CD4-positive, alpha-beta T cell treated with Interleukin-6 at 100 ng/mL for 8 hours (primary cell): ENCODE measurements at regions not wholly inside any gene's neighbourhood (a gene's known extent, or its start where the extent isn't known, plus 50 kb on each side); places are given as distances from the start of the nearest gene placed in this dataset.
"Not testable (repeated sequence)": the region's sequence is repeated elsewhere in the genome, so short reads cannot be mapped to it uniquely, and the experiment has no call there.

Source experiments
- DNase-seq: peaks from one replicate; pipeline ENCODE4 v3.0.0-alpha.2; 2020; ENCODE audit warnings: mixed read lengths, low spot score

DNA sequence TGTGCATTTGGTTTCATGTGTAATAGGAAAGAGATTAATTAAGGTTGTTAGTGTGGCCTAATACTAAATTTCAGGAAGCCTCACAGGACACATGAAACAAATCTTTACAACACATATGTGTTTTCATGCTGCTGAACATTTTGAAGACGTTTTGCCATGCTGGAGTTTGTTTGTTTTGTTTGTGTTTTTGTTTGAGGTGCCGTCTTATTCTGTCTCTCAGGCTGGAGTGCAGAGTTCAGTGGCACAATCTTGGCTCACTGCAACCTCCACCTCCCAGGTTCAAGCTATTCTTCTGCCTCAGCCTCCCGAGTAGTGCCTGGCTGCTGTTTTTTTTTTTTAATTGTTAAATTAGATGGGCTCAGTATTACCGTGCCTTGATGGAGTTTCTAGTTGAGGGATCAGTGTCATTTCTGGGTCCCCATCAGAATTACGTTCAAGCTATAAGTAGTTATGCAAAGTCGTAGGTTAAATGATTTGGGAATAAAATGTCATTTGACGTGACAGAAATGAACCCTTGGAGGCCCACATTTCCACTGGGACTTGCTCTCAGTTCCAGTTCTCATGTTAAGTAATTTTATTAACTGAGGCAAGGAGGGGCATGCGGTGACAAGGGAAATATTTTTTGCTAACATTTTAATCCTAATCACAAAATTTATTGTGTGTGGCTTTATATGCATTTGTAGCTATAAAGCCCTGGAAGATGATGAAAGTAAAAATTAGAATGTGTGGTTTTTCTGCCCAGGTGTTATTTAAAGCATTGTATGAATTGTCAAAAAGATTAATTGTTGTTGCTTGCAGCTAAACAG lies 196.9 kb downstream of the TM9SF2 start:
- no peak for DNase-seq

DNA sequence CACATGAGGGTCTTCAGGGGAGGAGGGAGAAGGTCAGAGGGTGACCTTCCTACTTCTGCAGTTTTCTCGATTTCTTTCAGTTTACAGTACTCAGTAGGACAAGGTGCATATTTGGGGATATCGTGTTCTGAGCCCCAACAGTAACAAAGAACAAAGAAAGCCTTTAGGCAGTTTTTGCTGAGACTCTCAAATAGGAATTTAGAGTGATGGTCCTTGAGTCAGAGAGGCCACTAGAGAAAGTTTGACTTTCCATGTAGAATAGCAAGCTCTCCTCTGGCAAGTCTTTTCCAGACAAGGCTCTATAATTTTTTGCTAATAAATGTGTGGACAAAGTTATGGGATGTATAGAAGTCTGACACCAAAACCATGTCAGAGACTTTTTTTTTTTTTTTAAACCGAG lies 194.6 kb downstream of the TM9SF2 start:
- no peak for DNase-seq

DNA sequence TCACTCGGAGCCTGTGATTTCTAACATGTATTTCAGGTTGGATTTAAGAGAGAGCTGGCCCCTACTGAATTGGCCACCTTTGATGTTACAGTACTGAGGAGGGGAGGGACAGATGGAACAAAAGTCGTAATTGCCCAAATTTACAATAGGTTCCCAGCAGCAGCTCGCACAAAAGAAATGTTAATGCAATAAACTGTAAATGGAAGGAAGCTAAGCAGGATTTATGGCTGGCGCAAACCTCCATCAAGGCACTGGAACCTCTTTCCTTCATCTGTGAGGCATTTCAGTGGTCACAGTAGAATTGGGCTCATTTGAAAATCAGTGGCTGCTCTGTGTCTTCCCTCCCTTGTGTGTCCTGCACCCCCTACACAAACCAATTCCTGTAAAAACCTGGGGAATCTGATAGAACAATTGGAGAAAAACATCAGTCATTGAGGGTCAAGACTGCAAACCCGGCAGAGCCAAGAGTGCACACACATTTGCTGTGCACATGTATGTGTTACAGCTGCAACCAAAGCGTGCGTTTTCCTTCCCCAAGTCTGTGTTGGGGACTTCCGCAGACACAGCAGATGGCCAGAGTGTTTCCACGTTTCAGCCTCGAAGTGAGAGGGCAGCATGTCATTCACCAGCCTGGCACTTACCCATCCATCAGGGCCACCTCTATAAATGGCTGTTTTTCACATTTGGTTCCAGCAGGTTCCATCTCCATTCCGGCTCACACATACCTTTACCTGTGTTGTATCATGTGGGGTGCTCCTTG lies 192.8 kb downstream of the TM9SF2 start:
- DNase-seq, result no peak

DNA sequence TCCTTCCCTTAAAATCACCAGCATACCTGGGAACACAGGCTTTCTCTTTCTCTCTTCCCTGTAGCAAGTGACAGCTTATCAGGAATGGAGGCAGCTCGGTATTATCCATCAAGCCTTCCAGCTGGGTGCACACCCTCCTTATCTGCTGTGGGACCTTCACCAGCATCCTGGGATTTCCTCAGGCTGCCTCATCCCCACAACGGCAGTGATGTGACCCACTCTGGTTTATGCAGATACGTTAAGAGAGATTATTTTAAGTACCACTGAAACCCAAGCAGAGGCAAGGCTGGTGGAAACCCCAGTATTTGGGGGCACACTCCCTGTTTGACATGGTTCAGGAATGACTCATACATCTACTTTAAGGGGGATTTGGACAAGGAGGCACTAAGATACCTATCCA lies 192.1 kb downstream of the TM9SF2 start:
- DNase-seq, result no peak

DNA sequence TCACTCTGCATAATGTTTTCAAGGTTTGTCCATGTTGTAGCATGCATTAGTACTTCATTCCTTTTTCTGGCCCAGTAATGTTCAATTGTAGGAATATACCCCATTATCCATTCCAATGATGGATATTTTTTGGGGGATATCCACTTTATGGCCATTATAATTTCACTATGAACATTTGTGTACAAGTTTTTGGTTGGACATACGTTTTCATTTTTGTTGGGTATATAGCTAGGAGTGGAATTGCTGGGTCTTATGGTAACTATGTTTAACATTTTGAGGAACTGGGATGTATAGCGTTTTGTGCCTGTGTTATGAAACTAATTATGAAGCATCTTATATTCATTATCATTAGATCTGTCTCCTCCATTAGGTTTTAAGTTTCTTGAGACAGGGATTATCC lies 191.6 kb downstream of the TM9SF2 start:
- DNase-seq, result no peak

DNA sequence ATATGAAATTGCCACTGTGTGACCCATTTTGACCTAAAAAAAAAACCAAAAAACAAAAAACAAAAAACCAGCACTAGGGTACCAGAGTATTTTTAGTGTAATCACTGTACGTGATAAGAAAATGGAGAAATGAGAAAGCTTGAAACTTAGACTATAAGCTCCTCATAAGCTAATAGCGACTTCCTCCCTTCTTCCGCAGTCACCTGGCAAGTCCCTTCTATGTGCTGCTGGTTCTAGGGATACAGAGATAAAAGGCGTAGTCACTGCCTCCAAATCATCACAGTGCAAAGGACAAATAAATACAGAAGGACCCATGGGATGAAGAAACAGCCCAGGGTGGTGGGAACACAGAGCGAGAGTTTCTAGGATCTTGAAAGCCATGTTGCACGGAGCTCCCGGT lies 190.3 kb downstream of the TM9SF2 start:
- DNase-seq, result no peak

DNA sequence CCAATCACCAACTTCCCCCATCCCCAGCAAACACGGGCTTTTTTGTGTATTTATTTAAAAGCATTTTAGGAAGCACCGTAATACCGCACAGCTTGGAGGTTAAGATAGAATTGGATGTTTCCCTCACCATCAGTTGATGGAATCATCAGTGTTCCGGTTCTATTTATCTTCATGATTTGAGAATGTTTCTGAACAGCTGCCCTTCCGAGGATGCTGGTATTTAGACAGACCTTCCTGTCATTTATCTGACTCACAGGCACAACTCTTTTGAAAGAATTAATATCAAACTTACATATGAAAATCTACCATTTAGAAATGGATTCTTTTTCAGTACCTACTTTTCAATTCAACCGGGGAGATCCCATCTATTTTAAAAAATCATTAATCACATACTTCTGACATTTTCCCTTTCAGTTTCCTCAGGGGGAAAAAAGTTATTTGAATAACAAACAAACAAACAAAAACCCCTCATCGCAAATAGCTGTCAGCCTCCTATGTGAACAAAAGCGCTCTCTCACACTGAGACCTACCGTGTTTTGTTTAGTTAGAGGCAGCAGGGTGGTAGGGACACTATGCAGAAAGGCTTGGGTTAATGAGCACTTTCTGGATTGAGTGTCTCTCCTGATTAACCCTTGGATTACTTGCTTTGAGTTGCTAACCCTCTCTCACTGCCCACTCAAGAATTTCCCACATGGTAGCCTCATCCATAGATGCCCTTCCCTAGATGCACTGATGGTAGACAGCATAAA lies 189.3 kb downstream of the TM9SF2 start:
- DNase-seq, result no peak

DNA sequence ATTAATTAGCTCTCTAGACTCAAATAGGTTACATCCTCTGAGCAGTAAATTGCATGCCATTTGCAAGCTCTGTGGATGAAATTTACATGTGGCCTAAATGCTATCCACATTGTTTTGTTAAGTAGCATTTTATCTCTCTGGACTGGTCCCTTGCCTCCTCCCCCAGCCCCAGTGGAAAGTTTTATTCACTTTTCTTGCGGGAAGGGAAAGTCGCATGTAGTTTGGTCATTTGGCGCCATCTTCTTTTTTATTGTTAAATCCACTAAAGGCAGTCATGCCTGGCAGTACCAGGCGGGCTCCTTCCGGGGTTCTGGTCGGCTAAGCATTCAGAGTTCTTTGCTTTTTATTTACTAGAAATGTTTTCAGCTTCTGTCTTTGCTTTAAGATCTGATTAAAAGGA lies 188.7 kb downstream of the TM9SF2 start:
- DNase-seq, result no peak

DNA sequence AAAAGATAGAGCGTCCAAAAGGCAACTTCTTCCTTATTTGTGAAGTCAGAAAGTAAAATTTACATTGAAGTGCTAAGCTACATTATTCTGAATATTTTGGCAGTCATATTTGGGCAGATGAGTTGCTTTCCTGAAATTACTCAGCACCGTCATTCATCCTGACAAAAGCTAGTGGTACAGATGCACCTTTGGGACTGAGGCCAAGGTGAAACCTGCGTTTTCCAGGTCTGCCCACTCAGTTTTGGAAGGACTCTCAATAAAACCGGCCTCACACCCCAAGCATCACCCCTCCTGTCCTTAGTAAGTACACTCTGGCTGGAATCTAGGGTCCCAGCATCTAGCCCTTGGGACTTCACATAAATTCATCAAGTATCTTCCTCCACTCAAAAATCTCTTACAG lies 187.5 kb downstream of the TM9SF2 start:
- no peak for DNase-seq

DNA sequence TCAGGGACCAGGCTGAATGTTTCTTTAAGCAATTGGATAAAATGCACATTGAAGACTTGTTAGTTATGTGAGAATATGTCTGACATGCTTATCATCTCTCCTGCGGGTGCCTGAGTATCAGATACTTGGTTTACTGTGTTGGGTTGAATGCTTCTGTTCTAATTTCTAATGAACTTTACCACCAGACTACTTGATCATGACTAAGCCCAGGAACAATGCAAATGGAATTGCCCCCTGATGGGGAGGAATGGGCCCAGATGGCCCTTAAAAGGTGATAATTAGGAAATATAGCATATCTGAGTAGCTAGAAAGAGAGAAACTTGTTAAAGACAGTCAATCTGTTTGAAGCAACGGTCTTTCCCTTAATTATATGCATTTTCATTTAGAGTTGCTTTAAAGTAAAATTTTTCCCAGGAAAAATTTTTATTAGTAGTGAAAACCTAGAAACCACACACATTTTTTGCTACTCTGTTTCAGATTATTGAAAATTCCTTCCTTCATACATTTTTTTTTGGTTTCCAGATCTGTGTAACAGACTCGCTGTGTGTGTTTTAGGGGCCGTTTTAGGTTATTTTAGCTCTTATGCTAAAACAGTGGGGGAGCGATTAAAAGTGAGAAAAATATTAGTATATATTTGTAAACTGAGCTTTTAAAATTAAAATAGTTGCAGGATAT lies 186.6 kb downstream of the TM9SF2 start:
- DNase-seq, result no peak

DNA sequence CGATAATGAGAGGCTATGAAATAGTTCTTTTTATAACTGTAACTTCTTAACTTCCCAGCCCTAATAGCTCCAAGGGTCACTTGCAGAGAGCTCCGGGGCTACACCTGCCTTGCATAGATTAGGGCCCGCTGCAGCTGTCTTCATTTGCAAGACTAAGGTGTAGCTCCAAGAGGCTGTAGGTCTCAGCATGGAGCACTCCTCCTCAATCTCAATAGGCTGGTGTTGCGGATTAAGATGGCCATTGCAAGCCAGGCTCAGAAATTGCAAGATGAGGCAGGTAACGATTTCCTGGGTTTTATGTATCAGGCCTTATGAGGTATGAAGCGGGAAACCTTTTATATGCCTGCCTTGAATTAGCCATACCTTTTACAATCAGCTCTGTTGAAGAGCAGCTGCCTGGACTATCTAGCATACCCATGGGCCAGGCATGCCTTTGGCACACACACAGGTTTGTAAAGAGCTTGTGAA lies 185.7 kb downstream of the TM9SF2 start:
- no peak for DNase-seq

DNA sequence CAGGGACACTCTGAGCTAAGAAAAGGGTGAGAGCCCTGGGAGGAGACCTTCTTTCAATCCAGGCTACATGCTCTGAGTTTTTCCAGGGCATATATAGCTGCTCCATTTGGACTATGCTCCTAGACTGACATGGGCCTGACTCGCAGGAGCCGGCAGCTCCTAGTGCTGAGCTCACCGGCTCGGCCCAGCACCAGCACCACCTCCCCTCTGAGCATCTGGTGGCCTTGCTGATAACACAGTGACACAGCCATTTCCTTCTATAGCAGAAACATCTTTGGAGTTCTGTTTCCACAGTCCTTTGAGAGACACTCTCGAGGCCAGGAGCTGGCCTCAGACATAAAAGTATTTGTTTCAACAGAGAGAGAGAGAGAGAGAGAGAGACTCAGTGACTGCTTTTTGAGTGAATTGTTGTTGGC lies 184.9 kb downstream of the TM9SF2 start:
- no peak for DNase-seq

DNA sequence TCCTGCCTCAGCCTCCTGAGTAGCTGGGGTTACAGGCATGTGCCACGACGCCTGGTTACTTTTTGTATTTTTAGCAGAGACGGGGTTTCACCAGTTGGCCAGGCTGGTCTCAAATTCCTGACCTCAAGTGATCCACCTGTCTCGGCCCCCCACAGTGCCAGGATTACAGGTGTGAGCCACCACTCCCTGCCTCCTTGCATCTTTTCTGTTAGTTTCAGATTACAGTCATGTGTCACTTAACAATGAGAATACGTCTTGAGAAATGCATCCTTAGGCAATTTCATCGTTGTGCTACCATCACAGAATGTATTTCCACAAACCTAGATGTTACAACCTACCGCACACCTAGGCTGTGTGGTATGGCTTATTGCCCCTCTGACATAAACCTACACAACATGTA lies 180.4 kb downstream of the TM9SF2 start:
- no peak for DNase-seq

DNA sequence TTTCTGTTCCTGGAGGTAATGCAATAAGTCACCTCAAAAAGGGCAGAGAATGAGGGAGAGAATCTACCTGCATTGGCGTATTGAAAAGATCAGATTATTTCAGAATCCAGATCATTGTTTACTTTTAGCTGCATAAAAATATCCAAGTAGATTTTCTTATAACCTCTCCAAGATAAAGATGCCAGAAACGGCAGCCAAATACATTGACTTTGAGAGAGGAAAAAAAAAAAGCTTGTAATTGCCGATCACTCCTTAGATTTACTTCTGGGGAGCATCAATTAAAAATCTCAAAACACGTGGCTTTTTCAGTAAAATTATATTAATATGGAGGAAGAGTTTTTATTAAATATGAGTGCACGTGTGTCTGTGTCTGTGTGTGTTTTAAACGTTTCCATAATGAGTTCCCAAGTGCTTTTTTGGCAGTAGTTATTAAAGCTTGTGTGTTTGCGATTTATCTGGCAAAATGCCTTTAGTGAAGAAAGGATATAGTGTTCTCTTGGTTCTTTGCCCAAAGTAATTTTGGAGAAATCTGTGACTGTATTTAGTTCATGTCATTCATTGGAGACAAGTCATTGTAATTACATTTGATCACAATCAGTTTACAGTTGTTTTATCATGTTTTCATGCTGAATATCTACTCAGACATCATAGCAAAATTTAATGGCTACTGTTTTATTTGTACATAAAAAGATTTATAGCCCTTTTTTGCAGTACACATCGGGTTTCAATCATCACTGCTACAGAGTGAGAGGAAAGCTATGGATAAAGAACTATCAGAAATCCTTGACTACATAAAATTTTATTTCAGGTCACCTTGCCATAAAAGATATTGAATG lies 176.1 kb downstream of the TM9SF2 start:
- DNase-seq, result no peak

DNA sequence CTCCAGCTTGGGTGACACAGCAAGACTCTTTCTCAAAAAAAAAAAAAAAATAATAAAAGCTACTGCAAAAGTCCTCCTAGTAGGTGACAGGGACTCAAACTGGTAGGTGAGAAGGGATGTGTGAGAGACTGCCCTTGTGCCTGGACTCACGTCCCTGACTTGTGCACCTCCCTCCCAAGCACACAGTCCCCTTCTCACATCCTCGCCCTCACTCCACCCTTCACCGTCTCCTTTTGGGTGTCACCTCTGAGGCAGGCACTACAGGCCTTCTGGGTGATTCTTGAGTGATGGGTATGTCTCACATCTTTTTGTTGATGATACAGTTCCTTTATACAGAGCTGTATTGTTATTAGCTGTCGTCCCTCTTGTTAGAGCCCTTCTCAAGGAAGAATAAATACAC lies 170.5 kb downstream of the TM9SF2 start:
- DNase-seq, result no peak

DNA sequence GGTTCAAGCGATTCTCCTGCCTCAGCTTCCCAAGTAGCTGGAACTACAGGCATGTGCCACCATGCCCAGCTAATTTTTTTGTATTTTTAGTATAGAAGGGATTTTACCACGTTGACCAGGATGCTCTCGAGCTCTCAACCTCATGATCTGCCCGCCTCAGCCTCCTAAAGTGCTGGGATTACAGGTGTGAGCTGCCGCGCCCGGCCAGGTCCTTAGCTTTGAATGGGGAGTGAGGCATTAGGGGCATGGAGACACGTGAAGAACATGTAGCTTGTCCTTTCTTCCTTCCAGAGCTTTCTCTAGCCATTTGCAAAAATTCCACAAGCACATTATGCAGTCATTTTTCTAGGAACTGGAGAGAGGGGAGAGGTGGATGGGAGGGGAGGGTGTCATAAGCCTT lies 167.8 kb downstream of the TM9SF2 start:
- DNase-seq, result not testable (repeated sequence)

DNA sequence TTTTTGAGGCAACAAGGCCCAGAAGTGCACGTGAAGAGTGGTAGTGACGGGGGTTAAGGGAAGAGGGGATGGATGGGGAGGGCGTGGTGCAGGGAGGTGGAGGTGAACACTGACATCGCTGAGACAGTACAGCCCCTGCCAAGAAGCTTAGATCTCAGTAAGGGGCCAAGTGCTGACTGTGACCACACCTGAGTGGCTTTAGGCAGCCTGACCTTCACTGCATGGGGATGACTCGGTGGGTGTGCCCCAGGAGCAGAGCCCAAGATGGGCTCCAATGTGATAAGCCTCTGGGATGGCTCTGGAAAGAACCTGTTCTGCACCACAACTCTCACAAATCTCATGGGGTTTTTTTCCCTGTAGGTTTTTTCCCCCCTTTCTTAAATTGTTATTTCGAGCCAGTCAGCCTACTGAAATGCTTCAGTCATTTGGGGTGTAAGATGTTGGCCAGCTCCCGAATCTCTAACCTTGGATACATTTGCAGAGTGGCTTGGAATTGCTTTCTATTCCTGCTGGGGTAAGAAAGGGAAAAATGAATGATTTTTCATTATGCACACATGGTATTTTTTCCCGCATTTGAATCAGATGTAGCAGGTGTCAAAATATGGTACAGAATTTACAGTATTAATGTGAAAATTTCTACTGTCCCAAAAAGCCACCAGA lies 165.0 kb downstream of the TM9SF2 start:
- DNase-seq, result no peak

DNA sequence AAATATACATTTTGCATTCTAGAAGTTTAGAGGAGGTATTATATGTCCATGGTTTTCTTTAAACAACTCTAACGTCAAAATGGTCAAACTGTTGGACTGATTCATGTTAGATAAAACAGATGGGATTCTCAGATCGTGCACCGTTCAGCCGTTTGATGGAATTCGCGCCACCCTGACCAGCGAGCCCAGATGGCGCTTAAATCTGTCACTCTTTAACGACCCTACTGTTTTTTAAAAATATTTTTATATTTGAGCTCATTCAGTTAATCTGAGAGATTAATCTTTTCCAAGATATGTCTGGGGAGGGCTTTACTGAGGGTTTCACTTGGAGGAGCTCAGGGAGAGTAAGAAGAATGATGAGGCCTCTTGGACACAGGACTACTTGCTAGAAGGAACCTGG lies 164.4 kb downstream of the TM9SF2 start:
- no peak for DNase-seq

DNA sequence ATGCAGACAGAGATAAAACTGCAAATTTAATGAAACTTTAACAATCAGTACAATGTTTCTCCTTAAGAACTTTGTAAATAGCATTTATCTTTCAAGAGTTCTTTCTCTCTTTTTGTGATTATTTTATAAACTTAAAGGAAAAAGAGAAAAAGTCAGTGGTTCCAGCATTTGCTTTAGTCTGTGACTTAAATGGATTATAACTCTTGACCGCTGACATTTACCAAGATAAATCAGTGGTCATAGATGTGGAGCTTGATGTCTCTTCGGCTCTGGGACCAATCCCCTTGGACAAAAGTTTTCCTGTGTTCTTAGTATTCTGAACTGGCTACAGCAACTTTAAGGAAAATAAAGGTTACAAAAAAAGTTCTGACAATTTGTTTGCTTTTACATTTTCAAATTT lies 162.6 kb downstream of the TM9SF2 start:
- DNase-seq, result no peak

DNA sequence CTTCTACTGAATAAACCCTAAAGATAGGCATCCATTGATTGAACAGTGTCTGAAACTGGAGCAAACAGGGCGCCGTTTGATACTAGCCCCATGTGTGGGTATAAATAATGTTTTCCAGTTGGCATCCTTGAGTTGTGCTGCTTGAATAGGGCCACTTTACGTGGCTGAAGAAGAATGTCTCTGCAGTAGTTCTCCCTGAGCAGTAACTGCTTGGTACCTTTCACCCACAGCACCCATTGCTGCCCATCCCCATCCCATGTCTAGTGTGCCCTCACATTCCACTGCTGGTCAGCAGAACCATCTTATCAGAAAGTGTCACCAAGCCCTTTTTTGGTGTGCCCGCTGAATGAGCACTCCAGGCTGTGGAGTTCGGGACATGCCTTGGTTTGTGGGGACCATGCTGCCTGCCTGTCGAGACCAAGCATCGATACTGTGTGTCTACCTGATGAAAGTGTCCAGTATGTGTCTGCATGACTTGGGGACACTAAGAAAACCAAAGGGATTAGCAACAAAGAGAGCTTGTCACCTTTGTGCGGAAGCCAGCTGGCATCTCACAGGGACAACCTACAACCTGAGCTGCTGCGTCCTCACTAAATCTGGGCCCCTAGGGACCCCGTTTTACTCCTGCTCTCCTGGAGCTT lies 162.0 kb downstream of the TM9SF2 start:
- DNase-seq, result no peak
